ENCODE measurements at regions not wholly inside any gene's neighbourhood (a gene's known extent, or its start where the extent isn't known, plus 50 kb on each side); places are given as distances from the start of the nearest gene placed in this dataset.

DNA sequence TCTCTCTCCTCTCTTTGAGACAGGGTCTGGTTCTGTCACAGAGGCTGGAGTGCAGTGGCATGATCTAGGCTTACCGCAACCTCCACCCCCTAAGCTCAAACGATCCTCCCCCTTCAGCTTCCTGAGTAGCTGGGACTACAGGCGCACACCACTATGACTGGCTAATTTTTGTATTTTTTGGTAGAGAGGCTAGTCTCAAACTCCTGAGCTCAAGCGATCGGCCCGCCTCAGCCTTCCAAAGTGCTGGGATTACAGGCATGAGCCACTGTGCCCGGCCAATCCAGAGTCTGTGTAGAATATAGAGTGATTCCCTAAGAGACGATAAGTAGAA is 65.8 kb upstream of the RPH3AL start:
- TF ChIP-seq, protein P1, sequence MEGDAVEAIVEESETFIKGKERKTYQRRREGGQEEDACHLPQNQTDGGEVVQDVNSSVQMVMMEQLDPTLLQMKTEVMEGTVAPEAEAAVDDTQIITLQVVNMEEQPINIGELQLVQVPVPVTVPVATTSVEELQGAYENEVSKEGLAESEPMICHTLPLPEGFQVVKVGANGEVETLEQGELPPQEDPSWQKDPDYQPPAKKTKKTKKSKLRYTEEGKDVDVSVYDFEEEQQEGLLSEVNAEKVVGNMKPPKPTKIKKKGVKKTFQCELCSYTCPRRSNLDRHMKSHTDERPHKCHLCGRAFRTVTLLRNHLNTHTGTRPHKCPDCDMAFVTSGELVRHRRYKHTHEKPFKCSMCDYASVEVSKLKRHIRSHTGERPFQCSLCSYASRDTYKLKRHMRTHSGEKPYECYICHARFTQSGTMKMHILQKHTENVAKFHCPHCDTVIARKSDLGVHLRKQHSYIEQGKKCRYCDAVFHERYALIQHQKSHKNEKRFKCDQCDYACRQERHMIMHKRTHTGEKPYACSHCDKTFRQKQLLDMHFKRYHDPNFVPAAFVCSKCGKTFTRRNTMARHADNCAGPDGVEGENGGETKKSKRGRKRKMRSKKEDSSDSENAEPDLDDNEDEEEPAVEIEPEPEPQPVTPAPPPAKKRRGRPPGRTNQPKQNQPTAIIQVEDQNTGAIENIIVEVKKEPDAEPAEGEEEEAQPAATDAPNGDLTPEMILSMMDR (IDR thresholded peaks at IDR 0.05; ENCODE audit: control extremely low read depth in 1 of 3, insufficient read depth in 1 of 3, low read depth in 1 of 3, low read length in 3 of 3) = no peak
- TF ChIP-seq SUZ12 (IDR thresholded peaks at IDR 0.05; ENCODE audit: low read length) (no peak), GTF2F1 (IDR thresholded peaks at IDR 0.05; ENCODE audit: borderline replicate concordance, low read depth, low read length) (no peak), POLR2AphosphoS5 (IDR thresholded peaks at IDR 0.05; ENCODE audit: low read depth, low read length) (no peak)
- TF ChIP-seq, protein P2, sequence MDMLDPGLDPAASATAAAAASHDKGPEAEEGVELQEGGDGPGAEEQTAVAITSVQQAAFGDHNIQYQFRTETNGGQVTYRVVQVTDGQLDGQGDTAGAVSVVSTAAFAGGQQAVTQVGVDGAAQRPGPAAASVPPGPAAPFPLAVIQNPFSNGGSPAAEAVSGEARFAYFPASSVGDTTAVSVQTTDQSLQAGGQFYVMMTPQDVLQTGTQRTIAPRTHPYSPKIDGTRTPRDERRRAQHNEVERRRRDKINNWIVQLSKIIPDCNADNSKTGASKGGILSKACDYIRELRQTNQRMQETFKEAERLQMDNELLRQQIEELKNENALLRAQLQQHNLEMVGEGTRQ (IDR thresholded peaks at IDR 0.05; ENCODE audit: low read length) = no peak
- TF ChIP-seq, protein P3, sequence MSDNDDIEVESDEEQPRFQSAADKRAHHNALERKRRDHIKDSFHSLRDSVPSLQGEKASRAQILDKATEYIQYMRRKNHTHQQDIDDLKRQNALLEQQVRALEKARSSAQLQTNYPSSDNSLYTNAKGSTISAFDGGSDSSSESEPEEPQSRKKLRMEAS (IDR thresholded peaks at IDR 0.05) = no peak

Data from H1 (cell line).